Thoracic aorta (tissue), 2 donors: ENCODE measurements at regions not wholly inside any gene's neighbourhood (a gene's known extent, or its start where the extent isn't known, plus 50 kb on each side); places are given as distances from the start of the nearest gene placed in this dataset.

Source experiments
- ATAC-seq: fragments of 150-250 bp; one replicate; pipeline ENCODE4 v1.8.0; 2017; ENCODE audit warnings: low read depth; ENCODE audit not compliant: insufficient number of reproducible peaks, low FRiP score
- DNase-seq: peaks from one replicate; pipeline ENCODE4 v3.0.0-alpha.2; 2020; ENCODE audit warnings: low spot score
- H3K27ac ChIP-seq, 2 donors: fragments of 200-600 bp; sonication (generic); 1 replicate in 1 of 2; 2 replicates in 1 of 2; pipeline ENCODE4 v1.5.1; 2016; ENCODE audit warnings: mild to moderate bottlenecking in 2 of 2, moderate library complexity in 2 of 2
- H3K27me3 ChIP-seq: fragments of 200-600 bp; sonication (generic); replicated peaks from 2 replicates; pipeline ENCODE4 v1.6.0; 2016; ENCODE audit warnings: mild to moderate bottlenecking; ENCODE audit not compliant: insufficient read depth
- H3K36me3 ChIP-seq: fragments of 200-600 bp; sonication (generic); one replicate; pipeline ENCODE4 v1.5.1; 2016
- H3K4me1 ChIP-seq, 2 donors: fragments of 200-600 bp; sonication (generic); 1 replicate in 1 of 2; 2 replicates in 1 of 2; pipeline versions ENCODE4 v1.5.1 to v1.6.0; 2016; ENCODE audit warnings: low read depth in 2 of 2, mild to moderate bottlenecking in 1 of 2; ENCODE audit not compliant: control insufficient read depth in 1 of 2
- H3K4me3 ChIP-seq: fragments of 200-600 bp; sonication (generic); 2 replicates; pipeline ENCODE4 v1.5.1; 2016; ENCODE audit warnings: mild to moderate bottlenecking
- H3K9me3 ChIP-seq: fragments of 200-600 bp; sonication (generic); 2 replicates; pipeline ENCODE4 v1.5.1; 2016
- TF ChIP-seq, protein P1 (sequence below): fragments of 200-600 bp; sonication (generic); IDR thresholded peaks from one replicate; pipeline ENCODE4 v1.5.1; 2019; ENCODE audit warnings: antibody characterized with exemption

DNA sequence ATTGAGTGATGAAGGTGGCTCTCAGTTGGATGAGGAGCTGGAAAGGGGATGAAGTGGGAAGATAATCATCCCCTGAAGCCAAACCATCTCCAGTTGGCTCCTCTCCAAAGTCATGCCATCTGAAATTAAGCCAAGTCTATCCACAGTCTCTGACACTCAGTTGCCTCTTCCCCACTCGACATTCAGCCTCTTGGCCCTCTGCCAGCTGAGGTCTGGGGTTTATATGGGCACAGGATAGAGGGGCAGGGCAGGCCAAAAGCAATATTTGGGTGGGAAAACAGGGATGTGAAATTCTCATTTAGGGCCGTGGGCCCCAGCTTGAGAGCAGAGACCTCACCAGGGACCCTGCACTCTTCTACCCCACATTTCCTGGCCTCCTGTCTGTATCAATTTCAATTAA is 85.9 kb downstream of the SLITRK1 start:
- no peak for DNase-seq
- no peak overlapping the region for H3K27ac ChIP-seq

DNA sequence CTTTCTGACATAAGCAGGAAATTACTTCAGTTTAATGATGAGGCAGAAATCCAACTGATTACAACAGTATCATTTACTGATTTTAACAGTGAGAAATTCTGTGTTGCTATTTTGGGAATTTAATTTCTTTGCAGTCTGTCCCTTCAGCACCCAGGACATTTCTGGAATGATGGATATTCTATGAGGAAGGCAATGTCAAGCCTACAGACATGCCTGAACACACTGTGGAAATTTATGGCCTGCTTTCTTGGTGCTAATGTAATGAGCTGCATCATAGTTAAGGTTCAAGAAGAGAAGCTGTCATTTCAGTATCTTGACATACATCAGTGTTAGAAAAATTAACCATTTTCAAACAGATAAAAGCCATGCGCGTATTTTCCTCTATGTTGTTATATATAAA is 87.7 kb downstream of the SLITRK1 start:
- no peak overlapping the region for H3K4me3 ChIP-seq
- no peaks in the 10 kb centered on the region for H3K9me3 ChIP-seq
- ATAC-seq (no peak), DNase-seq (no peak)
- H3K4me1 ChIP-seq = no peaks in the 10 kb centered on the region
- no peaks in the 10 kb centered on the region for H3K27me3 ChIP-seq
- H3K36me3 ChIP-seq = no peaks in the 10 kb centered on the region
- TF ChIP-seq, protein P1, sequence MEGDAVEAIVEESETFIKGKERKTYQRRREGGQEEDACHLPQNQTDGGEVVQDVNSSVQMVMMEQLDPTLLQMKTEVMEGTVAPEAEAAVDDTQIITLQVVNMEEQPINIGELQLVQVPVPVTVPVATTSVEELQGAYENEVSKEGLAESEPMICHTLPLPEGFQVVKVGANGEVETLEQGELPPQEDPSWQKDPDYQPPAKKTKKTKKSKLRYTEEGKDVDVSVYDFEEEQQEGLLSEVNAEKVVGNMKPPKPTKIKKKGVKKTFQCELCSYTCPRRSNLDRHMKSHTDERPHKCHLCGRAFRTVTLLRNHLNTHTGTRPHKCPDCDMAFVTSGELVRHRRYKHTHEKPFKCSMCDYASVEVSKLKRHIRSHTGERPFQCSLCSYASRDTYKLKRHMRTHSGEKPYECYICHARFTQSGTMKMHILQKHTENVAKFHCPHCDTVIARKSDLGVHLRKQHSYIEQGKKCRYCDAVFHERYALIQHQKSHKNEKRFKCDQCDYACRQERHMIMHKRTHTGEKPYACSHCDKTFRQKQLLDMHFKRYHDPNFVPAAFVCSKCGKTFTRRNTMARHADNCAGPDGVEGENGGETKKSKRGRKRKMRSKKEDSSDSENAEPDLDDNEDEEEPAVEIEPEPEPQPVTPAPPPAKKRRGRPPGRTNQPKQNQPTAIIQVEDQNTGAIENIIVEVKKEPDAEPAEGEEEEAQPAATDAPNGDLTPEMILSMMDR = no peak
- no peak overlapping the region for H3K27ac ChIP-seq

More for the DNA sequence above, 85.9 kb downstream of the SLITRK1 start:
- ATAC-seq = no peak
- H3K27me3 ChIP-seq = no peaks in the 10 kb centered on the region
- H3K4me3 ChIP-seq = no peak overlapping the region
- H3K36me3 ChIP-seq = no peaks in the 10 kb centered on the region
- TF ChIP-seq, protein P1 = no peak
- H3K4me1 ChIP-seq = no peaks in the 10 kb centered on the region
- no peaks in the 10 kb centered on the region for H3K9me3 ChIP-seq

DNA sequence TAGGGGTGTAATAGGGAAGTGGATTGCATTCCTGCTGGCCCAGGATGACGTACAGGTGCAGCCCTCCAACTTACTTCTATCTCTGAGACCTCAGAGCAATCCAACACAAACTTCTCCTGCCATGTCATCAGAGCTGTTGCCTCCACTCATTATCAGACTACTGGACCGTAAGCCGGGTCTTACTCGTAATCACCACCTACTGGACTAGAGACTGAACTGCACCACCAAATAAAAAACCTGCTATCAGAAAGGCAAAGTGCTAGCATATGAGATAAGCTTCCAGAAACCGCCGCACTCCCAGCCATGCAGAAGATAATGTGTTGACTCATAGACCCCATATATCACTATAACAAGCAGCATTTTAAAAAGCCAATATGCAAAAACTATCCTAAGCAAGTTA is 102.0 kb downstream of the SLITRK1 start:
- DNase-seq (no peak), ATAC-seq (no peak)
- Histone ChIP-seq H3K9me3 (no peaks in the 10 kb centered on the region), H3K36me3 (no peaks in the 10 kb centered on the region), H3K4me1 (no peaks in the 10 kb centered on the region), H3K4me3 (no peak overlapping the region), H3K27me3 (no peaks in the 10 kb centered on the region), H3K27ac (no peak overlapping the region)
- TF ChIP-seq, protein P1 = no peak

DNA sequence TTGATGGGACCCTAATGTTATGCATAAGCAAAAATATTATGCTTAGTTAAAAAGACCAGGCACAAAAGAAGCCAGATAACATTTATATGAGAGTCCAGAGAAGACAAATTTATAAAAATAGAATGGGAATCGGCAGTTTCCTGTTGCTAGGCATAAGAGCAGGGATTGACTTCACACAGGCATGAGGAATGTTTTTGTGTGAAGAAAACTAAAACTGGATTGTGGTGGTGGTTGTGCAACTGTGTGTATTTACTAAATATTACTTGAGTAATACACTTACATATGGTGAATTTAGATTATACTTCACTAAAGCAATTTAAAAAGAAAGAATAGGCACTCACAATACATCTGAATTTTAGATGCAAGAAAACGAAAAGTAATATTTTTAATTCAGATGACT is 108.3 kb downstream of the SLITRK1 start:
- no peaks in the 10 kb centered on the region for H3K9me3 ChIP-seq
- H3K36me3 ChIP-seq = no peaks in the 10 kb centered on the region
- H3K4me1 ChIP-seq = no peaks in the 10 kb centered on the region
- ATAC-seq (no peak), DNase-seq (no peak)
- H3K27ac ChIP-seq = no peak overlapping the region
- H3K4me3 ChIP-seq = no peak overlapping the region
- TF ChIP-seq, protein P1 = no peak
- no peaks in the 10 kb centered on the region for H3K27me3 ChIP-seq

DNA sequence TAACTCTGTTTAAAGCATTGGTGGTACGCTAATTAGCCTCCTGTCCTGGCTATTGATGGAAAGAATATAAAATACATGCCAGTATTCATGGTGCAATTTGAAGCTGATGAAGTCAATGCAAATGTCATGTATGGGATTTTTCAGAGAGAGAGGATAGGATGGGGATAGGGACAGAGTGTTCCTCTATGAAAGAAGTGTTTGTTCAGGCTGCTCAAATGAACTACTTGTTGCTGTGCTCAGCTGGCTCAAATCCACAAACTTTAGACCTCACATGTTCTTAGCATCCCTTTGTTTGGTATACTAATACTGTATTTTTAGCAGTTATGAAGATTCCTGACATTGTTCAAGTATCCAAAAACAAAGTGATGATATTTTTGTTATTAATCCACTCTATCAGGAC is 116.5 kb downstream of the SLITRK1 start:
- Histone ChIP-seq H3K9me3 (no peaks in the 10 kb centered on the region), H3K4me1 (no peaks in the 10 kb centered on the region), H3K27me3 (no peaks in the 10 kb centered on the region), H3K36me3 (no peaks in the 10 kb centered on the region), H3K27ac (no peak overlapping the region), H3K4me3 (no peak overlapping the region)
- ATAC-seq = no peak
- DNase-seq = no peak
- TF ChIP-seq, protein P1 = no peak
